Body of pancreas (tissue), 4 donors: ENCODE measurements at regions not wholly inside any gene's neighbourhood (a gene's known extent, or its start where the extent isn't known, plus 50 kb on each side); places are given as distances from the start of the nearest gene placed in this dataset.

Experiments used
- POLR2A ChIP-seq, 3 donors: fragments of 450-650 bp; IDR thresholded peaks; one replicate each; pipeline ENCODE4 v1.6.1; 2016; ENCODE audit warnings: antibody characterized with exemption in 3 of 3, mild to moderate bottlenecking in 2 of 3
- TF ChIP-seq, protein P1 (sequence below), 7 experiments: fragments of 450-650 bp in 4 of 7; fragments of 200-600 bp in 3 of 7; sonication (generic) in 3 of 7; IDR thresholded peaks; one replicate each; pipeline ENCODE4 v1.5.1; 2016 to 2019; ENCODE audit warnings: antibody characterized with exemption in 7 of 7

DNA sequence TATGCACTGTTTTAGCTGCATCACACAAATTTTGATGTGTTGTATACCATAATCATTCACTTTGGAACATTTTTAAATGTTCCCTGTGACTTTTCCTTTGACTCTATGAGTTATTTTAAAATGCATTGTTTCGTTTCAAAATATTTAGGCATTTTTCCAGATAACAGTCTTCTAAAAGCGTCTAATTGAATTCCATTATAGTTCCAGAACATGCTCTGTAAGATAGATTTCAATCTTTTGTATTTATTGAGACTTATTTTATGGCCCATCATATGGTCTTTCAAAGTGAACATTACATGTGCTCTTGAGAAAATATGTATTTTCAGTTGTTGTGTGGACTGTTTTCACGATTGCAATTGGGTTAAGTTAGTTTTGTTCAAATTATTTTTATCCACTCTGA lies 98.7 kb upstream of the ARHGAP5 start:
- no peak for TF ChIP-seq POLR2A (IDR thresholded peaks at IDR 0.05)
- TF ChIP-seq, protein P1, sequence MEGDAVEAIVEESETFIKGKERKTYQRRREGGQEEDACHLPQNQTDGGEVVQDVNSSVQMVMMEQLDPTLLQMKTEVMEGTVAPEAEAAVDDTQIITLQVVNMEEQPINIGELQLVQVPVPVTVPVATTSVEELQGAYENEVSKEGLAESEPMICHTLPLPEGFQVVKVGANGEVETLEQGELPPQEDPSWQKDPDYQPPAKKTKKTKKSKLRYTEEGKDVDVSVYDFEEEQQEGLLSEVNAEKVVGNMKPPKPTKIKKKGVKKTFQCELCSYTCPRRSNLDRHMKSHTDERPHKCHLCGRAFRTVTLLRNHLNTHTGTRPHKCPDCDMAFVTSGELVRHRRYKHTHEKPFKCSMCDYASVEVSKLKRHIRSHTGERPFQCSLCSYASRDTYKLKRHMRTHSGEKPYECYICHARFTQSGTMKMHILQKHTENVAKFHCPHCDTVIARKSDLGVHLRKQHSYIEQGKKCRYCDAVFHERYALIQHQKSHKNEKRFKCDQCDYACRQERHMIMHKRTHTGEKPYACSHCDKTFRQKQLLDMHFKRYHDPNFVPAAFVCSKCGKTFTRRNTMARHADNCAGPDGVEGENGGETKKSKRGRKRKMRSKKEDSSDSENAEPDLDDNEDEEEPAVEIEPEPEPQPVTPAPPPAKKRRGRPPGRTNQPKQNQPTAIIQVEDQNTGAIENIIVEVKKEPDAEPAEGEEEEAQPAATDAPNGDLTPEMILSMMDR (IDR thresholded peaks at IDR 0.05) = no peak
